Hematopoietic multipotent progenitor cell treated with erythropoietin and hydrocortisone succinate and interleukin-3 and kit ligand, for 17 days (in vitro differentiated cells): ENCODE measurements at regions not wholly inside any gene's neighbourhood (a gene's known extent, or its start where the extent isn't known, plus 50 kb on each side); places are given as distances from the start of the nearest gene placed in this dataset.

ENCODE experiments used
- DNase-seq: peaks from one replicate; pipeline ENCODE4 v3.0.0-alpha.2; 2015; ENCODE audit warnings: low spot score

DNA sequence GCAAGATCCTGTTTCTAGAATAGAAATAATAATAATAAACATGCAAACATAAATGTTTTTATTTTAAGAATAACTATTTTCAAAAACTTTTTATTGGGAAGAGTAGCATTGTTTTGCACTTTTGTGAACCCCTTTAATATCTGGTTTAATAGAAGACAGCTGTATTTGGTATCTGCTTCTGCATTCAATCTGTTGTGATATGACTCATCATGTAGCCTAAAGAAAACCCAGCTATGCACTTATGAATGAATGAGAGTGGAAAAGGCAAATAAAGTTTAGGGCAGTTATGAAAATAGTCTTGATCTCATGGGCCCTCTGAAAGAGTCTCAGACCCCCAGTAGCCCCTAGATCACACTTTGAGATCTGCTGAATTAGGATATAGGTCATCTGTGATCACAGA, 100.4 kb upstream of the PPP2R3A start:
- no peak for DNase-seq

DNA sequence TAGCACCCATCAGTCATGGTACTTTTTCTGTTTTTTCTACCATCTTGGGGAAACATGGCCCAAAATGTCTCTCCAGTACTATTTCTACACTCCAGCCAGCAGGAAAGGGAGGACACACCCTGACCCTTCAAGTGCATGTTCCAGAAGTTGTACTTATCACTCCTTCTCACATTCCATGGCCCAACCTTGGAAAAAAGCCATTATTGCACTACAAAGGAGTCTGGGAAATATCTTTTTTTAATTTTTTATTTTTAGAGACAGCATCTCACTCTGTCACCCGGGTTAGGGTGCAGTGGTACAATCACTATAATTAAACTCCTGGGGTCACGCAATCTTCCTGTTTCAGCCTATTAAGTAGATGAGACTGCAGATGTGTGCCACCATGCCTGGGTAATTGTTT, 100.0 kb upstream of the PPP2R3A start:
- no peak for DNase-seq

DNA sequence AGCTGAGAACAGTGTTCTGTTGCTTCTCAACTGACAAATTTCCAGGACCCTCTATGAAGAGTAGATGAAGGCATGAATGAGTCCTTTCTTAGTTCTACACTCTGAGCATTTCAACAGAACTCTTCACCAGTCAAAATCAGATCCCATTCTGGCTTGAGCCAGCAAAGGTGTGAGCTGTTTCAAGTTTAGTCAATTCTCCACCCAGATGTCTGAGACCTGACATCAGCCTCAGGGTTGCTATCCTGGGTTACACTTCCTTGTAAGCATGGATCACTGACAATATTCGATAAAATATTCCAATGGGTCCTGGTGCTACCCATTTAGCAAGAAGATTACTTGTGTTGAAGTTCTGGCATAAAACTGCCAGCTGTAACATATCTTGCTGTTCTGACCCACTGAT, 97.6 kb upstream of the PPP2R3A start:
- DNase-seq: no peak

DNA sequence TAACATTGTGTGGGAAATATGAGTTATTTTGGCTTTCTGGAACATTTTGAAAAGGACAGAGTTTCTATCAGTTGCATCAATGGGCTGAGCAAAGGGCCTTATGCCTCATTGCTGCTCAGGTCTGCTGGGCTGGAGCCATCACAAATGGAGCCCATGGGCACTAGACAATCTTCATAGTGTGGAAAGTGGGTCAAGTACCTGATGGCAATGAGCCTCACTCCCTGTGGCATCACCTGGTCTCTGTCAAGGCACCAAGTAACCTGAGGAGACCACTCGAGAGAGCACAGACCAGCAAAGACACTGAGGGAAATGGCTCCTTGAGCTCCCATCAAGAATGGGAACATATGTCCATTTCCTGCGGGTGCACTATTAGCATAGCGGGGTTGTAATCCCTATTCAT, 96.7 kb upstream of the PPP2R3A start:
- DNase-seq: no peak

DNA sequence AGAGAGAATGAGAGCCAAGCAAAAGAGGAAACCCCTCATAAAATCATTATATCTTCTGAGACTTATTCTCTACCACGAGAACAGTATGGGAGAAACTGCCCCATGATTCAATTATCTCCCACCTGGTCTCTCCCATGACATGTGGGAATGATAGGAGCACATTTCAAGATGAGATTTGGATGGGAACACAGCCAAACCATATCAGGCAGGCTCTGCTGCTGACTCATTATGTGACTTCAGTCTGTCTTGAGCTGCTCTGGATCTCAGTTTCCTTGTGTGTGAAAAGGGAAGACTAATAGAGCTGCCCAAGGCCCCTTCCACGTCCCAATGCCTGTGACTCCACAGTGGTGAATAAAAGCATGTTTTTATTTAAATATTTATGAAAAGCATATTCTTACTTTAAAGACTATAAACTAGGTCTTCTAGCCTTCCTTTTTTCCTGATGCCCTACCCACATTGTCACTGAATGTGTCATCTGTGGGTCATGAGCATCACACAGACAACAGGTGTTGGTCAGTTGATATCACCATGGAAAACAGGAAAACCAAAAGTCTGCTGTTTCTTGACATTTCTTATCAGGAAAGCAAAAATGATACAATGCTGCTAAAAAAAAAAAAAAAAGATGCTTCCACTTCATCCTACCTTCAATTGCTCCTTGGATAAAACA, 96.0 kb upstream of the PPP2R3A start:
- DNase-seq: no peak

DNA sequence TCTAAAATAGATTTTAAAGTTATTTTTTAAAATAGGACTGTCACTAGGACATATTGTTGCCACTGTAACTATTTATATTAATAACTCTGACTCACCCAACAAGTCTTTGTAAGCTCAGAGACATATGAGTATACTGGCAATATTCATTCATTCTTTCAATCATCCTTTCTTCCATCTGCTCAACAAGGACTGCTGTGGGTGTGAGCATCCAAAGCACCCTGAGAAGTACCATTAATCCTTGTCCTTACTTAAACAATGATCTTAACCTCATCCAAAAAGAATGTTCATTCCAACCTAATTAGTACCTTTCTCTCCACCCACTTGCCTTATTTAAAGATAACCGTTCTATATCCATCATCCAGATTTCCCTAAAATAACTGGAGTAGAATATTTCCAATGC, 94.2 kb upstream of the PPP2R3A start:
- DNase-seq: no peak

DNA sequence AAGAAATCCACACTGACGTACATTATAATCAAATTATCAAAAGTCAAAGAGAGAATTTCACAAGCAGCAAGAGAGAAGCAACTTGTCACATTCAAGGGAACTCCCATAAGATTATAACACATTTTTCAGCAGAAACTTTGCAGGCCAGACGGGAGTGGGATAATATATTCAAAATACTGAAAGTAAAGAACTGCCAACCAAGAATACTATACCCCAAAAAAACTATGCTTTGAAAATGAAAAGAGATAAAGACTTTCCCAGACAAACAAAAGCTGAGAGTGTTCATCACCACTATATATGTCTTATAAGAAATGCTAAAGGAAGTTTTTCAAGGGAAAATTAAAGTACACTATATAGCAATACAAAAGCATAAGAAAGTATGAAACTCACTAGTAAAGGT, 91.5 kb upstream of the PPP2R3A start:
- DNase-seq: no peak

DNA sequence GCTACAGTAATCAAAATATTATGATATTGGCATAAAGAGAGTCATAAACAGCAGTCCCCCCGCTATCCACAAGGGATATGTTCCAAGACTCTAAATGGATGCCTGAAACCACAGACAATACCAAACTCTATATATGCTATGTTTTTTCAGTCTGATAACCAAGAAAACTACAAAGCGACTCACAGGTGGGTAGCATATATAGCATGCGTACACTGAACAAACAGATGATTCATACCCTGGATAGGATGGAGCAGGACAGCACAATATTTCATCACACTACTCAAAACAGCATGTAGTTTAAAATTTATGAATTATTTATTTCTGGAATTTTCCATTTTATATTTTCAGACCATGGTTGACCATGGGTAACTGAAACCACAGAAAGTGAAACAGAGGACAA, 87.0 kb upstream of the PPP2R3A start:
- DNase-seq: no peak

DNA sequence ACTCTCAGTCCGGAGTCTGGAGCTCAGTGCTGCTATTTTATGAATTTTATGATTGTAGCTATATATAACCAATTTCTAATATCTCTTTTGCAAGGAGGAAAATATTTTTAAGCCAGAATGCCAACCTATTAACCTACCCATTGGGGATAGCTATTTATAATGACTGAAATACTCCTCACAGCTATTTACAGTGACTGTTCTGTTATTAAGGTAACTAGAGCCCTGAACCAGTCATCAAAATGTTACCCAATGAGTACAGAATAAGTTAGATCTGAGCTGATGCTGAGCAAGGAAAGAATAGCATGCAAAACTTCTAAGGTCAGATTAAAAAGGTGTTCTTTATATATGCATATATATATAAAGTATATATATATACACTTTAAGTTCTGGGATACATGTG, 79.6 kb upstream of the PPP2R3A start:
- DNase-seq: no peak

DNA sequence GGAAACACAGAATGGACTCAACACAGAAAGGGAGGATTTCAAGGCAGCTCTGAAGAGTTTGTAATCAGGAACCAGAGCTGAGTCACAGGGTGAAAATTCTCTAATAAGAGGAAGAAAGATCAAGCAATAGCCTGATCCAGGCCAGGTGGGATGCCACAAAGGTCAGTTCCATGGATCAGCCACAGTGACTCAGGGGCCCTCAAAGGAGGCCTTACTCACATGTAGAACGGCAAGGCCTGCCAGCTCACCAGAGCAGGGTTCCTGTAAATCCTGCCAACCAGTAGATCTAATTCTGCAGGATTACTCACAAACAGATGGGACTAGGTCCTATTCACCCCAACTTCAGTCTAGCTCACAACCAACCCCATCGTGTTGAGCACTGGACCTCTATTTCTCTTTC, 78.3 kb upstream of the PPP2R3A start:
- no peak for DNase-seq

DNA sequence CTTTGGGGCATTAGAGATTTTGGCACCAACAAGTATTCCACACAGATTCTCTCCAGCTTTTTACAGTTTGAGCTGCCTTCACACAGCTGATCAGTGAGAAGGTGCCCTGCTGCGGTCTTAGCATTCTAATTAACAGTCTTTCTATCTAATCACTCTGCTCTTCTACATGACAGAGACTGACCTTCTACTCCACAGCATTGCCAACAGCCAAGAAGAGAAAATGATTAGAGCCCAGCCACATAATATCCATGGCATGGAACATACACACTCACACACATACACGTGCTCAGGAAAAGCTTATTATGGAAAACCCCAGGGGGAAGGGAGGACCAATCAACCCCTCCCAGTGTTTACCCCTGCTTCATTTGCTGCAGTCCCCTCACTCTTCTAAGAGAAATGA, 76.1 kb upstream of the PPP2R3A start:
- no peak for DNase-seq

DNA sequence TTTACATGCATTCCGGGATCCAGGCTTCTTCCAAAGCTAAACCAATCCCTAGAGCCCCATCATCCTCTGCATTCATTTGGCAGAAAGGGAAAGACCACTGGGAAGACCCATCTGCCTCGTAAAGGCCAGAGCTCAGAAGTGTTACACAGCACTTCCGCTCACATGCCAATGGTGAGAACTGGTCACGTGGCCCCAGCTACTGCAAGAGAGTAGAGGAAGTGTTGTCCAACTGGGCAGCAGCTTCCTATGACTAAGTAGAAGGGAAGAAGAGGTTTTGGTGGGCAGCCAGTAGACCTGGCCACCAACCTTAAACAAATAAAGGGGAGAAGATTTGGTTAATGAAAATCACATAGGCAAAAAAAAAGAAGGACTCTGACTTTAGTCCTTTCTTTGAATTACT, 74.4 kb upstream of the PPP2R3A start:
- DNase-seq: no peak

DNA sequence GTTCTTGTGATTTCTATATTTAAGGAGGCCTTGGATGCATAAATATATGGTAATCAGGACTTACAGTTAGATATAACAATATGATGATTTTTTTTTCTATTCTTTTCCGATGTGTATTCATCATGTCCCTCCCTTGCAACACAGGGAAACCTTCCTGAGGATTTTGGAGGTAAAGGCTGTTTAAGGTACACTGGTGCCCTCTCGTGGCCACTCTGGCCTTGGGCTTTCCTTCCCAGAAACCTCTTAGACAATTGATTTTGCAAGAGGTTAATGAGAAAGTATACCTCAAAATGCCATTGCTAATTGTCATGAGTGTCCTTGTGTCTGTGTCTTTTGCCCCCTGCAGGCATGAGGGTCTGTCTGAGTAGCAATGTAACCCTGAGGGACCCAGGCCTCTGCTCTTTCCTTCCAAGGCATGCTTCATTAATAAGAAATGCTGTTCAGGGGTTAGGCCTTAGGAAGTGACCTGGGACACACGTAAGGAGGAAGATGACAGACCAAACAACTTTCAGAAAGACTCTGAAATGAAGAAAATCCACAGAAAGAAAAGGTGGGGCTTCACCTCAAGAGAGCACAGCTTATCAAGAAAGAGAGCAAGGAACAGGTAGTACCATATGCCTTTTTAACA, 70.3 kb upstream of the PPP2R3A start:
- peak; percentile 11 for DNase-seq

DNA sequence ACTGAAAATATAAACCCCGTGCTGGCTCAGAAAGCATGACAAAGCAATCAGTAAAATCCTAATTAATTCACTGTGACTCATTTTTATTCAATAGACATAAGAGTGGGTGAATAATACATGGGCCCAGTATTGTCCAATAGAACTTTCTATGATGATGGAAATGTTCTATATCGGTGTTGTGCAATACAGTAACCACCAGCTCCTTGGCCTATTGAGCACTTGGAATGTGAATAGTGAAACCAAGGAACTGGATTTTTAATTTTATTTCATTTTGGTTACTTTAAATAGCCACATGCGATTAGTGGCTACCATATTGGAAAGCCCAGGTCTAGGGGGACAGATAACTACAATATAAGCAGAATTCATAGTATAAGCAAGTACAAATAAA, 69.8 kb upstream of the PPP2R3A start:
- DNase-seq: no peak

DNA sequence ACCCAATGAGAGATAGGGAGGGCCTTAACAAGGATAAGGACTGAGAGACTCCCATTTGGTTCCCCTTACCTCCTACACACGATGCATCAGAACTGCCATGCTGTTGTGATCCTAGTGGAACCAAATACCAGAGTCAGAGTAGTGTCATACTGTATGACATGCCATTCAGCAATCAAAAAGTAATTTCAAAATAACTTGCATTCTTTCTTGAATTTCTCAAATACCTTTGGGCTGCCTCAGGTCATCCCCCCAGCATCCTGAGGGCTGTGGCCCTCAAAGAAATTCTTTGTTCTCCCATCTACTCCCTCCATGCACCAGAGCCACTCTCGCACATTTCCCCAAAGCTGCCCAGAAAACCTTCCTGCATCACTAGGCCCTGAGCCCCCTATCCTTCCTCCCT, 68.9 kb upstream of the PPP2R3A start:
- no peak for DNase-seq

DNA sequence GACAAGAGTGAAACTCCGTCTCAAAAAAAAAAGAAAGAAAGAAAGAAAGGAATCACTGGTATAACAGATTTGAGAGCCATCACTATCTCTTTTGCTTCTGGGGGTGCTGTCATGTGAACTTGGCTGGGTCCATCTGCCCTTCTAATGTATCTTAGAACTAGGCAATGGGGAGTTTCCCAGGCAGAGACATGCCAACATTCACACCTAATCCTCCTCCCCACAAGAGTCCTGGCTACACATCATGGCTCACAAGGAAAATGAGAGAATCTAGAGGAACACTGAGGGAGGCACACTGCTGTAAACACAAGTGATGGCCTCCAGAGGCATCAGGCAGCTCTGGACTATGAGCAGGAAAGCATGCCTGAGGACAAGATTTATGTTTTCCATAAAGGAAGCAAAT, 67.8 kb upstream of the PPP2R3A start:
- DNase-seq: no peak

DNA sequence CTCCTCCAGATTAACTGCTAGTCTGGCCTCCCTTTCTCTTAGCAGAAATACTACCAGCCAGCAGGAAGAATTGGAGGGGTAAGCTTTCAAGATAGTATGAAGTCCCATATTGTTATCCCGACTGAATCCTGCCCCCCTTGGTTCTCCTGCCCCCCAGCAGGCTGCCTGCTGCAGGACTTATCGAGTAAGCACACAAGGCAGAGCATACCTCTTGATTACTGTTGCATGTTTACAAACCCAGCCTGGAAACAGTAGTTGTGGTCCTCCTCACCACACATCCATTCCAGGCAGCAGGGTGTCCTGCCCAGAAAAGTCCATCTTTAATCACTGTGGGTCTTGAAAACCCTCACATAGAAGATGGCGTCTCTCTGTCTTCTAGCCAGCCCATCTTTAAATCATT, 66.8 kb upstream of the PPP2R3A start:
- no peak for DNase-seq

DNA sequence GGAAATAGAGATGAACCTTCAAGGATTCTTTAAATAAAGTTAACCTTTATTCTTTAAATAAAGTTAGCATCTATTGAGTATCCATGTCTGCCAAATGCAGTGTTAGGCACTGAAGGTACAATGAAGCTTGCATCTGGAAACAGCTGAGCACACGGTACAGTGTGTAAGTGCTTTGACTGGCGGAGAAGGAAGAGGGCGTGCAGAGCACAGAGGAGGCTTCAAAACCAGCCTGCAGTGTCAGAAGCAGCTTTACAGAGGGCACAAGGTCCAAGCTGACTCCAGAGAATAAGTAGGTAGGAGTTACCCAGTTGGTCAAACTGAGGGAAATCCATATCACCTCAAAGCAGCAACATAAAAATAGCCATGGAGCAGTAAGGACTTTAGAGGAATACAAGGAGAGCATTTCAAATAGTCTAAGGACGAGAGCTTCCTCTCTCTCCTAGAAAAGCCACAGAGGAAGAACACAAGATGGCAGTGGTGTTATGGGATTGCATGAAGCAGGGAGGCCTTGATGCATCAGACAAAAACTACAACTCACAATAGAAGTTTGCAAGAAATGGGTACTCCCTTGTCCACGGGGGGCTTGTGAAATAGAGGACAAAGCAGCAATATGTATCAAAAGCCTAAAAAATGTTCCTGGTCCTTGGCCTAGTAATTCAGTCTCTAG, 60.3 kb upstream of the PPP2R3A start:
- no peak for DNase-seq

DNA sequence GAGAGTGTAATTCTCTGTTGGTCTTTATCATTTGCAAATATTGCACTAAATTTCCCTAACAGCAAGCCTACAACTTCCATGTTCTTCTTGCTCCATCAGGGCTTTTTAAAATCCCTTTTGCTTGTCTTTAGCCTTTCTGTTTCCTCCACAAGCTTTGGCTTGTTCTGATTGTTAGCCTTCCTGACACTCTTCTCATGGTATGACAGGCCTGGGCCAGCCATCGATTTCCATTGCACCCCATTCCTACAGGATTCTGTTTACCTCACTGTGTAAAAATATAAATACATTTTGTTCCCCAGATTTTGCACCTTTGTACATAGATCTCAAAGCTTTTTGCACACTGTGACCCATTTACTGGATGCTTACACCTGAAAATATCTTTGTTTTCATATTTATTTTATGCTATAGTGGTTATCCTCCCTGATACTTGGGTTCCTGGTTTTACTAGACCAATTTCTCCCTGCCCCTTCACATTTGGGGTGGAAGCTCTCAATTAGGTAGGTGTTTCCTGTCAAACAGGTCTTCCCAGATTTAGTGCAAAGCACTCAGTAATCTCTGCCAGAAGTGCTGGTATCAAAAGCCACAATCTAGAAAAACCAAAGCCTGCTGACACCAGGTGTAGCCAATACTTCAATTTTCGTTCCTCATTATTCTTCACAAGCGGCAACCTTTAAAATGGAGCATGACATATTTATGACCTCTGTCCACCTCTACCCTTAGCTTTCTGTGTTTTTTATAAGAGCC, 57.9 kb upstream of the PPP2R3A start:
- DNase-seq: no peak

DNA sequence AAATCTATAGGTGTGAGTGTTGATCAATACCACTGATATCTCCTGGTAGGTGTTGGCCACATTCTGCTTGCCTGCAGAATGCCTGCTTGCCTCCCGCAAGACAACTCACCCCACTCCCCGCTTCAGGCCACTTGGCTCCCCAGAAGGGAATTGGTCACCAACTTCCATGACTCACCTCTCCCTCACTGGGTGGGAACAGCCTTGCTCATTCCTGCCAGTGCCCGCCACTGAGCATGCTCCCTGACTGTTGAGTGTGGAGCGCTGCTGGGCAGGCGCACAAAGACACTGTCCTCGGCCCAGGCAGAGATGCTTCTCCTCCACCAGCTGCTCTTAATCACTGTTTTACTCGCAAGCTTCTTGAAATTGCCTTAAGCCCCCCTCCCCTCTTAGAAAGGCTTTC, 57.3 kb upstream of the PPP2R3A start:
- no peak for DNase-seq

DNA sequence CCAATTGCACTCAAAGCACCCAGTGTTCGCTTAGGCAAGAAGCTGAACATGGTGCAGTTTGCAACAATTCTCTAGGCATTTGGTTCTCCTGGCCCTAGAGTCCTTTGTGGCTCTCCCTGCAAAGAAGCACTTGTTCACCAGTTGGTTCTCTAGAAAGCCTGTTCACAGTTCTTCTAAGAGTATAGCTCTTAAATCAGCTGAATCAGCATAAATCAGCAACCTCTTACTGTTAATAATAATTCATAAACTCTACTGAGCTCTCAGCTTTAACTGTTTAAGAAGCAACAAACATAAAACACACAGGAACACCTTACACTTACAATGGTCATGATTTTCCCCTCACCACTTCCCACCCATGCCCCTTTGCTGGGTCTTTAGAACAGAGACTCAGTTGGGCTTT, 56.8 kb upstream of the PPP2R3A start:
- no peak for DNase-seq

DNA sequence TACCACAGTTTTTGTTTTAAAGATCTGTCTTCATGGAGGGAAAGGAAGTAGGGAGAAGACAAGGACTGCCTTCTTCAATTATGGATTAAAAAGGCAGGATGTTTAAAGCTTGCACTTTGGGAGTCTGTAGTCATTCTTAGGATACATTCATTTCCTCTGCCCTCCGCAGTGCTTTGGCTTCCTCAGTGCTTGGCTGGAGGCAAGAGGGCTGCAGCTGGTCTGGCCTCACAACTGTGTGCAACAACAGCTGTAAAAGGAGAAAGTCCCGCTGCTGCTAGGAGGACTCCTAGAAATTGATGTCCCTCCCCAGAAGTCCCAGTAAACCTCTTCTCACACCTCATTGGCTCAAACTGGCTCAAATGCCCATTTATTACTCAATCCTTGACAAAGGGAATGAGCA, 54.4 kb upstream of the PPP2R3A start:
- no peak for DNase-seq

DNA sequence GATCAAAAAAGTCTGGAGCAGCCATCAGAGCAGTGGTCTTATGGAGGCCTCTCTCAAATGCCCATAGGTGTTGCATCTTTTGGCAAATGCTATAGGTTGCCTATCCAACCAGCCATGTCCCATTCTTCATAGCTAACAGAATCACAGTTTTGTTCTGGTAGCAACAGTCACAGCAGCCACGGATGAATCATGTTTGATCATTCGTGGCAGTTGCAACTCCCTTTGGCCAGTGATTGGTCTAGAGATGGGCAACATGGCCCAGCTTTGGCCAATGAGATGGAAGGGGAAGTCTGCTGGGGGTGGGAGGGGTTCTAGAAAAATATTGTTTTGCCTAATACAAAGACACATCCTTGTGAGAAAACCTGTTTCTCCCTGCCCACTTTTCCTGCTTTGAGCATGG, 50.3 kb upstream of the PPP2R3A start:
- DNase-seq: no peak
